GM10266 (cell line): ENCODE measurements at regions not wholly inside any gene's neighbourhood (a gene's known extent, or its start where the extent isn't known, plus 50 kb on each side); places are given as distances from the start of the nearest gene placed in this dataset.

ENCODE experiments used
- DNase-seq: peaks from one replicate; pipeline ENCODE4 v3.0.0; 2012; ENCODE audit errors: extremely low spot score
- TF ChIP-seq, protein P1 (sequence below): IDR thresholded peaks from 2 replicates; pipeline ENCODE4 v1.5.1; 2012; ENCODE audit warnings: mild to moderate bottlenecking, low read depth; ENCODE audit not compliant: control insufficient read depth, insufficient read depth; ENCODE audit errors: missing control alignments

DNA sequence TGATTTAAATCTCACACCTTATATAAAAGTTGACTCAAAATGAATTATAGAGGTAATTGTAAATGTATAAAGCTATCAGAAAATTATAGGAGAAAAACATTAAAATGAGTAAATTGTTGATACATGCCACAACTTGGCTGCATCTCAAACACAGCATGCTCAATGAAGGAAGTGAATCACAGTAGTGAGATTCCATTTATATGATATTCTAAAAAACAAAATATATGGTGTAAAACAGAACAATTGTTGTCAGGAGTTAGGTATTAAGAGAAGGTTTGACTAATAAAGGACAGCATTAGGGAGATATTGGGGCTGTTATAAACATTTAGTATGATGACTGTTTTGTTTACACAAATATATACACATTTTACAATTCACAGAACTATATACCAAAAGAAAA lies 356.6 kb upstream of the CELF4 start:
- no peak for DNase-seq
- TF ChIP-seq, protein P1, sequence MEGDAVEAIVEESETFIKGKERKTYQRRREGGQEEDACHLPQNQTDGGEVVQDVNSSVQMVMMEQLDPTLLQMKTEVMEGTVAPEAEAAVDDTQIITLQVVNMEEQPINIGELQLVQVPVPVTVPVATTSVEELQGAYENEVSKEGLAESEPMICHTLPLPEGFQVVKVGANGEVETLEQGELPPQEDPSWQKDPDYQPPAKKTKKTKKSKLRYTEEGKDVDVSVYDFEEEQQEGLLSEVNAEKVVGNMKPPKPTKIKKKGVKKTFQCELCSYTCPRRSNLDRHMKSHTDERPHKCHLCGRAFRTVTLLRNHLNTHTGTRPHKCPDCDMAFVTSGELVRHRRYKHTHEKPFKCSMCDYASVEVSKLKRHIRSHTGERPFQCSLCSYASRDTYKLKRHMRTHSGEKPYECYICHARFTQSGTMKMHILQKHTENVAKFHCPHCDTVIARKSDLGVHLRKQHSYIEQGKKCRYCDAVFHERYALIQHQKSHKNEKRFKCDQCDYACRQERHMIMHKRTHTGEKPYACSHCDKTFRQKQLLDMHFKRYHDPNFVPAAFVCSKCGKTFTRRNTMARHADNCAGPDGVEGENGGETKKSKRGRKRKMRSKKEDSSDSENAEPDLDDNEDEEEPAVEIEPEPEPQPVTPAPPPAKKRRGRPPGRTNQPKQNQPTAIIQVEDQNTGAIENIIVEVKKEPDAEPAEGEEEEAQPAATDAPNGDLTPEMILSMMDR = no peak

DNA sequence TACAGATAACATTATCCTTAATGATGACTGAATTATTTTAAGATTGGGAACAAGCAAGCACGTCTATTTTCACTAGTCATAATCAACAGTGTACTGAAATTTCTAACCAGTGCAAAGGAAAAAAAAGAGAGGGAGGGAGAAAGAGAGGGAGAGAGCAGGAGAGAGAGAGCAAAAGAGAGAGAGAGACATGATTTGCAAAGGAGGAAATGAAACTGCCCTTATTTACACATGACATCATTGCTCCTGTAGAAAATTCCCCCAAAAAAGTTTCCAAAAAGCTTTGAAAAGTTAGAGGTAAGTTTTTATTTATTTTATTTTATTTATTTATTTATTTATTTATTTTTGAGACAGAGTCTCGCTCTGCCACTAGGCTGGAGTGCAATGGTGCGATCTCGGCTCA lies 355.3 kb upstream of the CELF4 start:
- TF ChIP-seq, protein P1 = no peak
- DNase-seq = no peak

DNA sequence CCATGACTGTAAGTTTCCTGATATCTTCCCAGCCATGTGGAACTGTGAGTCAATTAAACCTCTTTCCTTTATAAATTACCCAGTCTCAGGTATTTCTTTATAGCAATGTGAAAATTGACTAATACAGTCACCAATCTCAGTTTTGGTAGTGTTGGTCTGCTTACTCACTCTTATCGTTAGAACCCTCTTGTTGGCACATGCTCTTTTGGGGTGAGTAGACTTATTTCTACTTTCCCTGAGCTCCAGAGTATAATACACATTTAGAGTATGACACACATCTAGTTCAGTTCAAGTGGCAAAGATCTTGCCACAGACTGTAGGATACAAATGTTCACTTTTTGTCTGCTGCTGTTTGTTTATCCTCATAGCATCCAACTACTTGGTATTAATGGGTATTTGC lies 347.5 kb upstream of the CELF4 start:
- TF ChIP-seq, protein P1 = no peak
- no peak for DNase-seq

DNA sequence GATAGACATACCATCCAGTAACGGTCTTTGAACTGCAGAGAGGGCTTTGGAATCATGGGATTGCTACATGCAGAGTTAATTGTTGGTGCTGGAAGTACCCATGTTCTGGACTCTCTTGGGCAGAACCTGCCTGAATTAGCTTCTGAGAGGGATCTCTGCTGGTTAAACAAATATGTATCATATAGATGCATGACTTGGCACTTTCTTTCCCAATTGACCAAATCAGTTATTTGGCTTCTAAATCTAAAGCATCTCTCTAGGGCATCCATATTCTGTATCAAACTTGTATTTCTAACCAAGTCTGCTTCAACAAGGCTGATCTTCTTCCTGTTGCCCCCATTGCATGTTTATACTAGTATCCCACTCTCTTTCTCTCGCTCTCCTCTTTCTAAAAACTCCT lies 336.7 kb upstream of the CELF4 start:
- no peak for DNase-seq
- TF ChIP-seq, protein P1 = no peak

DNA sequence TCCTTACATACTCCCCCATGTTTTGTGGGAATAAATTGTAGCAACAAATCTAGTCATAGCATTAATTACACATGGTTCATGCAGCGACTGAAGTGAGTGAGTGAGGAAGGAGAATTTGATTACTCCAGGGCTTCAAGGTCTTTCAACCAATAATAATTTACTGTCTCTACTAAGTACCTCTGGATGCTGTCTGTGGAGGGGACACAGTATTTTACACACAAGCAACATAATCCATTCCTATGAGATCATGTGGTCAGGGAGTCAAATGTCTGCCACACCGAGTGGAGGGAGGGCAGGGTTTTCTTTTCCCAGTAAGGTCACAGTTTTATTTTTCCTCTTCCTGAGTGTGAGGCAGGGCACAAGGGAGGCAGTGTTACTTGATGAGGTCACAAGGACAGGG lies 334.7 kb upstream of the CELF4 start:
- TF ChIP-seq, protein P1 = no peak
- no peak for DNase-seq

DNA sequence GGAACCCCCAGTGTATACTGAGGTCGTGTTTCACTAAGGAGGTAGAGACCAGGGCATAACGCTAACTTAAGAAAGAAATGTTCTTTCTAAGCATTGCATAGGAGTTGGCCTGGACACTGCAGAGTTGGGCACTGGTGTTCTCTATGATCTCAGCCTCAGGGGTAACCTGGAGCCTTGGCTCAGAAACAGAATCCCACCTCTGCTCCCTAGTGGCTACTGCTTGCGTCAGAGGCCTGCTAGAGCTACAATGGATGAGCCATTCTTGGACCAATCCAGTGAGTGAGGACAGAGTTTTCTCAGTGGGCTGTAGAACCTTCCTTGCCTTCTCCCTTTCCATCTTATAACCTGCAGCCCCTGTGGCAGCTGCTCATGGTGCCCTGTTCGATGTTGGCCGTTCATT lies 324.4 kb upstream of the CELF4 start:
- no peak for DNase-seq
- TF ChIP-seq, protein P1 = no peak

DNA sequence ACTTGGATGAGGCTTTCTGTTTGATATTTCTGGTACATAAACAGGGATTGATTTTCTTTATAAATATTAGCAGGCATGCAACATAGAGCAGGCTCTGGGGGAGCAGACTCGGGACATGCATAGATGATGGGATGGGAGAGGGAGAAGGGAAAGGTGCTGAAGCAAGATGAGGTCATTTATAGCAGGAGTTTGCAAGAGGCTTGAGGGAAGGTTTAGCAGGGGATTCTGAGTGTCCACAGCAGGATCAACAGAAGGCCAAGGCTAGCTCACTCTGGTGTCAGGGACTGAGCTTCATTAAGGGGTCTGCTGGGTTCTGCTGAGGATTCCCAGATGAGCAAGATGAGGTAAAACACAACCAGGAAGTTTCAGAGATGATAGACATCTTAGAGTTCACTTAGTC lies 309.1 kb upstream of the CELF4 start:
- TF ChIP-seq, protein P1 = no peak
- DNase-seq = no peak
